Loucy (cell line): ENCODE measurements at regions not wholly inside any gene's neighbourhood (a gene's known extent, or its start where the extent isn't known, plus 50 kb on each side); places are given as distances from the start of the nearest gene placed in this dataset.
"Not testable (repeated sequence)": the region's sequence is repeated elsewhere in the genome, so short reads cannot be mapped to it uniquely, and the experiment has no call there.

Source experiments
- H2AFZ ChIP-seq: fragments of 200-600 bp; sonication (generic); 2 replicates; pipeline ENCODE4 v1.6.0; 2016; ENCODE audit warnings: antibody characterized with exemption, mild to moderate bottlenecking, low read length, moderate library complexity
- H3F3A ChIP-seq: fragments of 200-600 bp; 2 replicates; pipeline ENCODE4 v1.6.0; 2016; ENCODE audit warnings: antibody characterized with exemption, low read depth, mild to moderate bottlenecking
- H3K27me3 ChIP-seq: fragments of 200-600 bp; sonication (generic); 2 replicates; pipeline ENCODE4 v1.6.1; 2014; ENCODE audit warnings: low read length, mild to moderate bottlenecking; ENCODE audit not compliant: insufficient read depth, poor library complexity, severe bottlenecking
- H3K36me3 ChIP-seq: fragments of 200-600 bp; sonication (generic); 2 replicates; pipeline ENCODE4 v1.6.1; 2016; ENCODE audit warnings: low read length; ENCODE audit not compliant: insufficient read depth
- H3K4me1 ChIP-seq: fragments of 200-600 bp; sonication (generic); 2 replicates; pipeline ENCODE4 v1.5.1; 2014; ENCODE audit warnings: low read length, mild to moderate bottlenecking; ENCODE audit not compliant: insufficient read depth, poor library complexity, severe bottlenecking
- H3K4me2 ChIP-seq: fragments of 200-600 bp; sonication (generic); 2 replicates; pipeline ENCODE4 v1.6.0; 2014; ENCODE audit warnings: antibody characterized with exemption, low read length, low read depth, mild to moderate bottlenecking; ENCODE audit not compliant: poor library complexity, severe bottlenecking
- H3K4me3 ChIP-seq: fragments of 200-600 bp; sonication (generic); 2 replicates; pipeline ENCODE4 v1.5.1; 2014; ENCODE audit warnings: low read length, mild to moderate bottlenecking, mixed read lengths; ENCODE audit not compliant: poor library complexity, severe bottlenecking
- H3K79me2 ChIP-seq: fragments of 200-600 bp; sonication (generic); 2 replicates; pipeline ENCODE4 v1.6.1; 2014; ENCODE audit warnings: low read length; ENCODE audit not compliant: insufficient read depth
- H3K9ac ChIP-seq: fragments of 200-600 bp; sonication (generic); 2 replicates; pipeline ENCODE4 v1.6.0; 2014; ENCODE audit warnings: mild to moderate bottlenecking, low read depth, low read length, moderate library complexity; ENCODE audit not compliant: poor library complexity, severe bottlenecking
- H3K9me2 ChIP-seq: fragments of 200-600 bp; sonication (generic); replicated peaks from 2 replicates; pipeline ENCODE4 v1.6.1; 2016; ENCODE audit warnings: low read depth, low read length, mixed read lengths
- H3K9me3 ChIP-seq: fragments of 200-600 bp; sonication (generic); 2 replicates; pipeline ENCODE4 v1.6.1; 2014; ENCODE audit warnings: mild to moderate bottlenecking, antibody characterized with exemption, low read length, low read depth; ENCODE audit not compliant: insufficient read depth
- H4K20me1 ChIP-seq: fragments of 200-600 bp; sonication (generic); 2 replicates; pipeline ENCODE4 v1.6.0; 2014; ENCODE audit warnings: antibody characterized with exemption, low read length, mild to moderate bottlenecking; ENCODE audit not compliant: insufficient read depth, poor library complexity, severe bottlenecking
- CTCF ChIP-seq: fragments of 200-600 bp; sonication (generic); conservative IDR thresholded peaks from 2 replicates; pipeline ENCODE4 v1.5.1; 2014; ENCODE audit warnings: mild to moderate bottlenecking, antibody characterized with exemption, low read length
- EZH2phosphoT487 ChIP-seq: fragments of 200-600 bp; IDR thresholded peaks from 2 replicates; pipeline ENCODE4 v1.6.1; 2018; ENCODE audit warnings: antibody characterized with exemption, mild to moderate bottlenecking, moderate library complexity, borderline replicate concordance

GRCh38 chr1:34369701-34370455 is 193.2 kb downstream of the C1orf94 start:
- no peaks in the 10 kb centered on the region for H3K79me2 ChIP-seq

GRCh38 chr1:34370748-34371147 is 194.0 kb downstream of the C1orf94 start:
- H3K9ac ChIP-seq, result no peak overlapping the region
- H3K4me2 ChIP-seq, result no peak overlapping the region
- H3F3A ChIP-seq, result no peaks in the 10 kb centered on the region
- H3K36me3 ChIP-seq, result no peaks in the 10 kb centered on the region
- no peaks in the 10 kb centered on the region for H3K9me3 ChIP-seq
- peaks cover 37% of the 10 kb centered on the region for H3K27me3 ChIP-seq
- H3K79me2 ChIP-seq, result no peaks in the 10 kb centered on the region
- peaks cover 4% of the 10 kb centered on the region for H3K4me1 ChIP-seq
- no peaks in the 10 kb centered on the region for H3K9me2 ChIP-seq
- H2AFZ ChIP-seq, result no peak overlapping the region
- TF ChIP-seq EZH2phosphoT487 (no peak), CTCF (no peak)
- no peak overlapping the region for H3K4me3 ChIP-seq
- H4K20me1 ChIP-seq, result no peaks in the 10 kb centered on the region

More at GRCh38 chr1:34369701-34370455, 193.2 kb downstream of the C1orf94 start:
- Histone ChIP-seq H3K4me3 (no peak overlapping the region), H3F3A (no peaks in the 10 kb centered on the region), H3K4me1 (peaks cover 4% of the 10 kb centered on the region), H4K20me1 (no peaks in the 10 kb centered on the region), H3K9me3 (no peaks in the 10 kb centered on the region), H3K27me3 (peaks cover 45% of the 10 kb centered on the region), H3K9me2 (no peaks in the 10 kb centered on the region), H3K36me3 (no peaks in the 10 kb centered on the region), H3K9ac (no peak overlapping the region), H3K4me2 (no peak overlapping the region), H2AFZ (no peak overlapping the region)
- TF ChIP-seq CTCF, result no peak
- no peak for TF ChIP-seq EZH2phosphoT487

GRCh38 chr1:34371179-34371578 is 194.5 kb downstream of the C1orf94 start:
- H3K36me3 ChIP-seq, H3K79me2 ChIP-seq, H3K9me3 ChIP-seq, H3K4me2 ChIP-seq, H2AFZ ChIP-seq, H3K9me2 ChIP-seq, H4K20me1 ChIP-seq, H3K4me3 ChIP-seq, H3K4me1 ChIP-seq, H3K9ac ChIP-seq, H3F3A ChIP-seq: not testable (repeated sequence)
- H3K27me3 ChIP-seq, result peaks cover 32% of the 10 kb centered on the region
